Suprapubic skin (tissue), 4 donors: ENCODE measurements at regions not wholly inside any gene's neighbourhood (a gene's known extent, or its start where the extent isn't known, plus 50 kb on each side); places are given as distances from the start of the nearest gene placed in this dataset.

Source experiments
- DNase-seq, 2 donors: peaks; one replicate each; pipeline ENCODE4 v3.0.0-alpha.2; 2019; ENCODE audit warnings: low spot score in 2 of 2
- H3K27ac ChIP-seq: fragments of 200-600 bp; sonication (generic); one replicate; pipeline ENCODE4 v1.5.1; 2019
- H3K27me3 ChIP-seq: fragments of 200-600 bp; sonication (generic); one replicate; pipeline ENCODE4 v1.5.1; 2019
- H3K36me3 ChIP-seq: fragments of 200-600 bp; sonication (generic); one replicate; pipeline ENCODE4 v1.5.1; 2019
- H3K4me1 ChIP-seq: fragments of 200-600 bp; sonication (generic); one replicate; pipeline ENCODE4 v1.5.1; 2019
- H3K4me3 ChIP-seq: fragments of 200-600 bp; sonication (generic); one replicate; pipeline ENCODE4 v1.5.1; 2019; ENCODE audit warnings: mild to moderate bottlenecking
- H3K9me3 ChIP-seq: fragments of 200-600 bp; sonication (generic); one replicate; pipeline ENCODE4 v1.5.1; 2019
- EP300 ChIP-seq: sonication (generic); formaldehyde crosslinking; IDR thresholded peaks from one replicate; pipeline ENCODE4 v1.6.1; 2017; ENCODE audit warnings: antibody characterized with exemption
- POLR2A ChIP-seq, 2 donors: fragments of 450-650 bp; IDR thresholded peaks; one replicate each; pipeline ENCODE4 v1.6.1; 2017; ENCODE audit warnings: antibody characterized with exemption in 2 of 2, mild to moderate bottlenecking in 2 of 2, moderate library complexity in 2 of 2
- POLR2AphosphoS5 ChIP-seq, 3 donors: sonication (generic); formaldehyde crosslinking; IDR thresholded peaks; one replicate each; pipeline ENCODE4 v1.6.1; 2017; ENCODE audit warnings: antibody characterized with exemption in 3 of 3
- WGBS: methylation state at CpG from one replicate; pipeline ENCODE4 v1.1.5; 2018; 5-methylcytosine and 5-hydroxymethylcytosine counted together
- TF ChIP-seq, protein P1 (sequence below), 2 donors: fragments of 200-600 bp in 1 of 2; fragments of 450-650 bp in 1 of 2; sonication (generic) in 1 of 2; IDR thresholded peaks; one replicate each; pipeline ENCODE4 v1.5.1; 2016 to 2019; ENCODE audit warnings: antibody characterized with exemption in 2 of 2, mild to moderate bottlenecking in 1 of 2, moderate library complexity in 1 of 2

DNA sequence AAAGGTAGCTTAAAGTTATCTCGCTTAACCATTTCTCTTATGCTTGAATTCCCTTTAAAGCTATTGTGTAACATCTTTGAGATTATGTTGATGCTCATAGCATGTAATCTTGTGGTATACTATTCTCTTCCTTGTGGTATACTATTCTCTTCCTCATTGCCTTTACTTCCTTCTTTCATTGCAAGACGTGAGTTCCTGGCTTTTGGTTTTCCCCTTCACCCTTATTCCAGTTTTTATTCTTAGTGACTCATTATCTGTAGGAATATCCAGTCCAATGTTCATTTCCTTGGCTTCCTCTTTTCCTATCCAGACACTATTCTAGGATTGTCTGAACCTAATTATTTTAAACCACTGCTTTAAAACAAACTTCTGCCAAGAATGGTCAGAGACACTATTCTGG lies 564.0 kb downstream of the CCER1 start:
- Histone ChIP-seq H3K27me3 (no peaks in the 10 kb centered on the region), H3K9me3 (peaks cover 8% of the 10 kb centered on the region), H3K4me1 (no peaks in the 10 kb centered on the region), H3K36me3 (no peaks in the 10 kb centered on the region), H3K4me3 (no peak overlapping the region), H3K27ac (no peak overlapping the region)
- TF ChIP-seq, protein P1, sequence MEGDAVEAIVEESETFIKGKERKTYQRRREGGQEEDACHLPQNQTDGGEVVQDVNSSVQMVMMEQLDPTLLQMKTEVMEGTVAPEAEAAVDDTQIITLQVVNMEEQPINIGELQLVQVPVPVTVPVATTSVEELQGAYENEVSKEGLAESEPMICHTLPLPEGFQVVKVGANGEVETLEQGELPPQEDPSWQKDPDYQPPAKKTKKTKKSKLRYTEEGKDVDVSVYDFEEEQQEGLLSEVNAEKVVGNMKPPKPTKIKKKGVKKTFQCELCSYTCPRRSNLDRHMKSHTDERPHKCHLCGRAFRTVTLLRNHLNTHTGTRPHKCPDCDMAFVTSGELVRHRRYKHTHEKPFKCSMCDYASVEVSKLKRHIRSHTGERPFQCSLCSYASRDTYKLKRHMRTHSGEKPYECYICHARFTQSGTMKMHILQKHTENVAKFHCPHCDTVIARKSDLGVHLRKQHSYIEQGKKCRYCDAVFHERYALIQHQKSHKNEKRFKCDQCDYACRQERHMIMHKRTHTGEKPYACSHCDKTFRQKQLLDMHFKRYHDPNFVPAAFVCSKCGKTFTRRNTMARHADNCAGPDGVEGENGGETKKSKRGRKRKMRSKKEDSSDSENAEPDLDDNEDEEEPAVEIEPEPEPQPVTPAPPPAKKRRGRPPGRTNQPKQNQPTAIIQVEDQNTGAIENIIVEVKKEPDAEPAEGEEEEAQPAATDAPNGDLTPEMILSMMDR (IDR thresholded peaks at IDR 0.05), result no peak
- TF ChIP-seq POLR2AphosphoS5 (IDR thresholded peaks at IDR 0.05) (no peak), EP300 (no peak), POLR2A (IDR thresholded peaks at IDR 0.05) (no peak)
- 48% methylated on average over 2 of the region's 2 CpGs for WGBS
- no peak for DNase-seq

DNA sequence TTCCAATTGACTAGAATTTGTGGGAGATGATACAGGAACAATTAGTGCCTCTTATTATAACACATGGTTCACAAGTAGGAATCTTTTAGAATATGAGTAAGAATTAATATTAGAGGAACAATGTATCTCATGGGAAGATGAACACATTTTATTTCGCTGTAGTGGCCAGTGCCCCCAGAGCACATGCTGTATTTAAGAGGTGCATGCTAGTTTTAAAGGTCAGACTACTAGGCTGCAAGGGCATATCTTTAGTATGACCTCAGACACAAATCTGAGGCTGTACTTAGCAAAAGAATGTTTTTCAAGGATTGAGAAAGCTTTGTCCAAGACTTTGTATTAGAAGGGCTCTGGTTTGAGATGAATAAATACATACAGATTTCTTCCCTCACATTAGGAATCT lies 586.9 kb downstream of the CCER1 start:
- WGBS, result 70% methylated on average over 1 of the region's 1 CpG
- no peaks in the 10 kb centered on the region for H3K36me3 ChIP-seq
- H3K4me1 ChIP-seq, result no peaks in the 10 kb centered on the region
- no peak for TF ChIP-seq EP300
- no peak for TF ChIP-seq POLR2AphosphoS5 (IDR thresholded peaks at IDR 0.05)
- no peak for TF ChIP-seq POLR2A (IDR thresholded peaks at IDR 0.05)
- TF ChIP-seq, protein P1 (IDR thresholded peaks at IDR 0.05), result no peak
- no peaks in the 10 kb centered on the region for H3K27me3 ChIP-seq
- H3K27ac ChIP-seq, result no peak overlapping the region
- H3K4me3 ChIP-seq, result no peak overlapping the region
- DNase-seq, result no peak
- no peaks in the 10 kb centered on the region for H3K9me3 ChIP-seq

DNA sequence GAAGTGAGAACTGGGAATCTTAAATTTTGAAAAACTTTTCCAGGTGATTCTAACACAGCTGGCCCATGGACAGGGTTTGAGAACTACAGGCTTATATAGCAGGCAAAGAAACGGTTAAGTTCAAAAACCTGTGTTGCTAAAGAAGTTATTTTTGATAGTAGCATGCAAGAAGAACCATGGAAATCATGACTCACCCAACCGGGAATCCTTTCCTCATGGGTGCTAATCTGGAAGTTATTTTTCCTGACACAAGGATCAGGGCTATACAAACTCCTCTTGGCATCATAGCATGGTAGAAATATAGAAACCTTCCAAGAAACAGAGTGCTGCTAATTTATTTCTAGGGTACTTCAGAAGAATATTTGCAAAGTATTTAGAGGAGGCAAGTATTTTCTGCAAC lies 588.7 kb downstream of the CCER1 start:
- Histone ChIP-seq H3K4me1 (no peaks in the 10 kb centered on the region), H3K9me3 (no peaks in the 10 kb centered on the region), H3K36me3 (no peaks in the 10 kb centered on the region), H3K27ac (no peak overlapping the region), H3K4me3 (no peak overlapping the region), H3K27me3 (no peaks in the 10 kb centered on the region)
- 29% methylated on average over 2 of the region's 2 CpGs for WGBS
- DNase-seq, result no peak
- no peak for TF ChIP-seq EP300
- TF ChIP-seq POLR2AphosphoS5 (IDR thresholded peaks at IDR 0.05), result no peak
- TF ChIP-seq, protein P1 (IDR thresholded peaks at IDR 0.05), result no peak
- TF ChIP-seq POLR2A (IDR thresholded peaks at IDR 0.05), result no peak

DNA sequence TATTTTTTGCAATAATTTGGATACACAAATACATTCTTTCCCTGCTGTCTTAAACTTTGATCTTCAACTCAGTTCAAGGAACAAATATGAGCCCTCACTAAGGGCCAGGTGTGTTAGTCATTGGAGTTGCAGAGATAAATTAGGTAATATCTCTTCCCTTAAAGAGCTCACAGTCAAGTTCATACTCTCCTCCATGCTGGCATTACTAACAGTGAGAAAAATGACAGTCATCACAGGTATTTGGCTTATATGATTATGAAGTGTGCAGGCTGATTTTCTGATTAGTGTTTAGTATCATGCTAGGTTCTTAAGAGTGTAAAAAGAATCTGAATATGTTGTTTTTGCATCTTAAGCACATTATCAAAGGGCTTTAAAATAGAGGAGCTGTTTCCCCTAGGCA lies 594.7 kb downstream of the CCER1 start:
- no peaks in the 10 kb centered on the region for H3K9me3 ChIP-seq
- no peaks in the 10 kb centered on the region for H3K36me3 ChIP-seq
- H3K27me3 ChIP-seq, result no peaks in the 10 kb centered on the region
- no peak for DNase-seq
- TF ChIP-seq POLR2AphosphoS5 (IDR thresholded peaks at IDR 0.05) (no peak), POLR2A (IDR thresholded peaks at IDR 0.05) (no peak), EP300 (no peak)
- TF ChIP-seq, protein P1 (IDR thresholded peaks at IDR 0.05), result no peak
- H3K27ac ChIP-seq, result no peak overlapping the region
- peaks cover 4% of the 10 kb centered on the region for H3K4me1 ChIP-seq
- H3K4me3 ChIP-seq, result no peak overlapping the region

DNA sequence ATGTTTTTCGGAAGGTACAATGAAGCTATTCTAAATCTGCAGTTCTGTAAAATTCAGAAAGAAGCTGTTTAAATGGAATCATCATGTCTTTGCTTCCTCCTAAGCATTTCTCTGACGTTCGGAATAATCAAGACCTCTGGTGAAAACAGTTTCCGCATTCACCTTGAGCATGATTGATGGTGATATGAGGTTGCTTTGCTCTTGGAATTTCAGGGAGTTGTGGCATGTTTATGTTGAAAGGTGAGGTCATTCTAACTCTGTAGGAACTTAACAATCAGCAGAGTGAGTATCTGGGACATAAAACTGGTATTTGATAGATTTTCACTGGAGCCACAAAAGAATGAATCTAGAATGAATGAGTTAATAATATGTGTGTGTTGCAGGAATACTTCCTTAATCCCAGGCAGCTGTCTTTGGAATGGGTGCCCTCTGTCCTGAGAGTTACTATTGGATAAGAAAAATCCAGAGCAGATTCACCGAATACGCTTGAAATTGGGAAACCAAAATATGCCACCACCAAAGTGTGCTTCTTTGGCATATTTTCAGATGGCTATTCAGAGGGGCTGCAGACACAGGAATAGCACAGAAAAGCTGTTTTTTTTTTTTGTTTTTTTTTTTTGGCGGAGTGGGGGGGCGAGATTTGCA lies 599.1 kb downstream of the CCER1 start:
- DNase-seq, result no peak
- TF ChIP-seq POLR2AphosphoS5 (IDR thresholded peaks at IDR 0.05), result no peak
- TF ChIP-seq, protein P1 (IDR thresholded peaks at IDR 0.05), result no peak
- TF ChIP-seq POLR2A (IDR thresholded peaks at IDR 0.05), result no peak
- no peak for TF ChIP-seq EP300
- 64% methylated on average over 8 of the region's 8 CpGs for WGBS

More for the DNA sequence above, 599.1 kb downstream of the CCER1 start:
- H3K4me1 ChIP-seq, result peaks cover 5% of the 10 kb centered on the region
- no peak overlapping the region for H3K4me3 ChIP-seq
- H3K36me3 ChIP-seq, result no peaks in the 10 kb centered on the region
- H3K27me3 ChIP-seq, result no peaks in the 10 kb centered on the region
- no peak overlapping the region for H3K27ac ChIP-seq
- no peaks in the 10 kb centered on the region for H3K9me3 ChIP-seq
